HL-60 (cell line): ENCODE measurements at regions not wholly inside any gene's neighbourhood (a gene's known extent, or its start where the extent isn't known, plus 50 kb on each side); places are given as distances from the start of the nearest gene placed in this dataset.

Experiments used
- GABPA ChIP-seq: IDR thresholded peaks from 2 replicates; pipeline ENCODE4 v1.6.1; 2012; ENCODE audit warnings: low read depth
- POLR2AphosphoS5 ChIP-seq: IDR thresholded peaks from 2 replicates; pipeline ENCODE4 v1.6.1; 2012; ENCODE audit warnings: low read depth
- SPI1 ChIP-seq: IDR thresholded peaks from 2 replicates; pipeline ENCODE4 v1.6.1; 2012; ENCODE audit warnings: low read depth, mild to moderate bottlenecking, borderline replicate concordance
- TF ChIP-seq, protein P1 (sequence below): IDR thresholded peaks from one replicate; pipeline ENCODE4 v1.5.1; 2011; ENCODE audit warnings: low read length, control low read depth, inconsistent platforms; ENCODE audit not compliant: insufficient read depth
- TF ChIP-seq, protein P2 (sequence below): IDR thresholded peaks from 2 replicates; pipeline ENCODE4 v1.6.1; 2012; ENCODE audit warnings: low read depth; ENCODE audit not compliant: insufficient replicate concordance

DNA sequence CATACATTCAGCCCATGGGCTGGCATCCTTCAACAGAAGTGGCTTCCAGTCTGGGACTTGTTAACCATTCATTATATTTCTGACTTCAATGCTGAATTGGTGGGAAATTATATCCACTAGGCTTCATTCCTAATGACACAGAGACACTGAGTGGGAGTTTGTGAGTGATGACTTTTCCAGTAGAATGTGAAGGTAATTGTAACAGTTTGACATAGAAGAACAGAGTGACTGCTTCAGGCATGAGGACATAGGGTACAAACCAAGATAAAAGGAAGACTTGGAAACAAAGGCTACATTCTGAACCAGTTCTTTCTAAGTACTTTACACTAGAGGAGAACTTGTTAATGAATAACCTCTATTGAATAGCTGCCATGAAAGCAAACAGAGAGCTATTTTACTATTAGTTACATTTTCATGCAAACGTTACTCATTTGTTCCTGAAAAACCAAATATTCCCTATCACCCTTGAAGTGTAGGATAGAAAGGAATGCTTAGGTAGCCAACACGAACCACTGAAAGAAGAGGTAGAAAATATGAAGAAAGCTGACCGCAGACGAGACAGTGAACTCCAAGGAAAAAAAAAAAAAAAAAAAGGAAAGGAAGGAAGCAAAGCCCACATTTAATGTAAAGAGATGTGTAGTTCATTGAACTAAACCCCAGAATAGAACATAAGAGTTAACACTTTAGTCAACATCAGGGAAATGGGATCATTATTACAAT is 237.0 kb upstream of the SEMA3C start:
- TF ChIP-seq, protein P1, sequence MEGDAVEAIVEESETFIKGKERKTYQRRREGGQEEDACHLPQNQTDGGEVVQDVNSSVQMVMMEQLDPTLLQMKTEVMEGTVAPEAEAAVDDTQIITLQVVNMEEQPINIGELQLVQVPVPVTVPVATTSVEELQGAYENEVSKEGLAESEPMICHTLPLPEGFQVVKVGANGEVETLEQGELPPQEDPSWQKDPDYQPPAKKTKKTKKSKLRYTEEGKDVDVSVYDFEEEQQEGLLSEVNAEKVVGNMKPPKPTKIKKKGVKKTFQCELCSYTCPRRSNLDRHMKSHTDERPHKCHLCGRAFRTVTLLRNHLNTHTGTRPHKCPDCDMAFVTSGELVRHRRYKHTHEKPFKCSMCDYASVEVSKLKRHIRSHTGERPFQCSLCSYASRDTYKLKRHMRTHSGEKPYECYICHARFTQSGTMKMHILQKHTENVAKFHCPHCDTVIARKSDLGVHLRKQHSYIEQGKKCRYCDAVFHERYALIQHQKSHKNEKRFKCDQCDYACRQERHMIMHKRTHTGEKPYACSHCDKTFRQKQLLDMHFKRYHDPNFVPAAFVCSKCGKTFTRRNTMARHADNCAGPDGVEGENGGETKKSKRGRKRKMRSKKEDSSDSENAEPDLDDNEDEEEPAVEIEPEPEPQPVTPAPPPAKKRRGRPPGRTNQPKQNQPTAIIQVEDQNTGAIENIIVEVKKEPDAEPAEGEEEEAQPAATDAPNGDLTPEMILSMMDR, result no peak
- TF ChIP-seq POLR2AphosphoS5 (no peak), SPI1 (no peak), GABPA (no peak)
- TF ChIP-seq, protein P2, sequence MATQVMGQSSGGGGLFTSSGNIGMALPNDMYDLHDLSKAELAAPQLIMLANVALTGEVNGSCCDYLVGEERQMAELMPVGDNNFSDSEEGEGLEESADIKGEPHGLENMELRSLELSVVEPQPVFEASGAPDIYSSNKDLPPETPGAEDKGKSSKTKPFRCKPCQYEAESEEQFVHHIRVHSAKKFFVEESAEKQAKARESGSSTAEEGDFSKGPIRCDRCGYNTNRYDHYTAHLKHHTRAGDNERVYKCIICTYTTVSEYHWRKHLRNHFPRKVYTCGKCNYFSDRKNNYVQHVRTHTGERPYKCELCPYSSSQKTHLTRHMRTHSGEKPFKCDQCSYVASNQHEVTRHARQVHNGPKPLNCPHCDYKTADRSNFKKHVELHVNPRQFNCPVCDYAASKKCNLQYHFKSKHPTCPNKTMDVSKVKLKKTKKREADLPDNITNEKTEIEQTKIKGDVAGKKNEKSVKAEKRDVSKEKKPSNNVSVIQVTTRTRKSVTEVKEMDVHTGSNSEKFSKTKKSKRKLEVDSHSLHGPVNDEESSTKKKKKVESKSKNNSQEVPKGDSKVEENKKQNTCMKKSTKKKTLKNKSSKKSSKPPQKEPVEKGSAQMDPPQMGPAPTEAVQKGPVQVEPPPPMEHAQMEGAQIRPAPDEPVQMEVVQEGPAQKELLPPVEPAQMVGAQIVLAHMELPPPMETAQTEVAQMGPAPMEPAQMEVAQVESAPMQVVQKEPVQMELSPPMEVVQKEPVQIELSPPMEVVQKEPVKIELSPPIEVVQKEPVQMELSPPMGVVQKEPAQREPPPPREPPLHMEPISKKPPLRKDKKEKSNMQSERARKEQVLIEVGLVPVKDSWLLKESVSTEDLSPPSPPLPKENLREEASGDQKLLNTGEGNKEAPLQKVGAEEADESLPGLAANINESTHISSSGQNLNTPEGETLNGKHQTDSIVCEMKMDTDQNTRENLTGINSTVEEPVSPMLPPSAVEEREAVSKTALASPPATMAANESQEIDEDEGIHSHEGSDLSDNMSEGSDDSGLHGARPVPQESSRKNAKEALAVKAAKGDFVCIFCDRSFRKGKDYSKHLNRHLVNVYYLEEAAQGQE, result no peak
